ENCODE measurements at regions not wholly inside any gene's neighbourhood (a gene's known extent, or its start where the extent isn't known, plus 50 kb on each side); places are given as distances from the start of the nearest gene placed in this dataset.
A peak's percentile ranks its signal among the peaks of the same experiment; 100 is the strongest.

DNA sequence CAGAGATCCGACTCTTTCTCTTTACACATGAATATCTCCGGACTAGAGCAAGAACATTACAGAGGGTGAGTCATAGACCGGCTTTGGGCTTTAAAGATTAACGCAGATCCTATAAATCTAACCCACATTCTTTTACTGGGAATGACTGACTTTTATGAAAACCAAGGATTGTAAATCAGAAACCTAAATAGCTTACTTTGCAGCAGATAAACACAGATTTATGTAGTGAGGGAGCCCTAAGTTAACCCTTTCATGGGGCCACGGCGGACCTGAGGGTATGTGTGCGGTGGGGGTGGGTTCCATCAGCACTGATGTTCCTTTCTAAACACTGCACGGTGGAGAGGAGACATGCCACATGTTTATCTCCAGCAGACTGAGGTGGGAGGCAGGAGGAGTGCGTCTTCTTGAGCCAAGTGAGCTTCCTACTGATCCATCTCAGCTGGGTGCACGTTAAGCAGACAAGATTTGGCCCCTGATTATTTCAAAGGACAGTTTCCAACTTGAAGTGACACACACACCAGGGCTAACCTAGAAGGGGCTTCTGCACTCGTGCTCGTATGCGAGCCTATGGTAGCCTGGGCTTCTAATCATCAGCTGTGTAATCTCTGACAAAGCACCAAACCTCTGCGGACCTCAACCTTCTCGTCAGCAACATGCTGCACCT is 127.6 kb downstream of the WDR11 start:
- H3K4me3 ChIP-seq = peak overlapping the region; percentile 66
- TF ChIP-seq, protein P1, sequence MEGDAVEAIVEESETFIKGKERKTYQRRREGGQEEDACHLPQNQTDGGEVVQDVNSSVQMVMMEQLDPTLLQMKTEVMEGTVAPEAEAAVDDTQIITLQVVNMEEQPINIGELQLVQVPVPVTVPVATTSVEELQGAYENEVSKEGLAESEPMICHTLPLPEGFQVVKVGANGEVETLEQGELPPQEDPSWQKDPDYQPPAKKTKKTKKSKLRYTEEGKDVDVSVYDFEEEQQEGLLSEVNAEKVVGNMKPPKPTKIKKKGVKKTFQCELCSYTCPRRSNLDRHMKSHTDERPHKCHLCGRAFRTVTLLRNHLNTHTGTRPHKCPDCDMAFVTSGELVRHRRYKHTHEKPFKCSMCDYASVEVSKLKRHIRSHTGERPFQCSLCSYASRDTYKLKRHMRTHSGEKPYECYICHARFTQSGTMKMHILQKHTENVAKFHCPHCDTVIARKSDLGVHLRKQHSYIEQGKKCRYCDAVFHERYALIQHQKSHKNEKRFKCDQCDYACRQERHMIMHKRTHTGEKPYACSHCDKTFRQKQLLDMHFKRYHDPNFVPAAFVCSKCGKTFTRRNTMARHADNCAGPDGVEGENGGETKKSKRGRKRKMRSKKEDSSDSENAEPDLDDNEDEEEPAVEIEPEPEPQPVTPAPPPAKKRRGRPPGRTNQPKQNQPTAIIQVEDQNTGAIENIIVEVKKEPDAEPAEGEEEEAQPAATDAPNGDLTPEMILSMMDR (IDR thresholded peaks at IDR 0.05) = no peak
- no peak overlapping the region for H3K27ac ChIP-seq
- no peak for DNase-seq (ENCODE audit: low spot score)

DNA sequence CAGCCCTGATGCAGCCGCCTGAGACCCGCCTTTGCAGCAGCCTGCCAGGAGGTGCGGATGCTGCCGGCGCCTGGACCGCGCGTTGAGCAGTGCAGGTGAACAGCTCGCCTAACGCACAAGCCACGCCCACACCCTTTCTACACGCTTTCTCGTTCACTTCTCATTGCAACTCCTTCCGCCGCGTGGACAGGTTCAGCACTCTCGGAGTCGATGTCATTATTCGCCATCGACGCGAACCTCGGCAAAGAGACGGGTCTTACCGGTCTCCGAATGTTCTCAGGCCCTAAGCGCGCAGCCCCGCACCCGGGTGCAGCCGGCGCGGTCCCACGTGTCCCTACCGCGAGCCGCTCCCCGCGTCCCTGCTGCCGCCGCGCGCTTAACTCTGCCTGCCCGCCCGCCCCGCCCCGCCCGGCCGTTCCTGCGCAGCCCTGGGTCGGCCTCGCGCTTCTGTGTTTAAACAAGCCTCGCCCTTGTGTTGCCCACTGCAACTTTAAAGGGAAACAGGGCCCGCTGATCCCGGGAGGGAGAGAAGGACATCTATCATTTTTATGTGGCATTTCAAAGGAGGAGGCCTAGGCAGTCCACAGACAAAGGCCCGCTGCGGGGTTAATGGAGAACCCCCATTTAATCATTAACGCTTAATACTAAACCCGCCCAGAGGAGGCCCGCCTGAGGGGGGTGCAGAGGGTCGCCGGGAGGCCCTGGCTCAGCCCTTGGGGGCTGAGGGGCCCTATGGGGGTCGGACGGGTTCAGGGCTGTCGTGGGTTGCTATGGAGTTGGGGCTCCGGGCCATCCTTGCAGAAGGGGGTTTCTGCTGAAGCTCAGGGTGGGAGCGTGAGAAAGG is 128.5 kb downstream of the WDR11 start:
- DNase-seq (ENCODE audit: low spot score) = no peak
- TF ChIP-seq, protein P1 (IDR thresholded peaks at IDR 0.05) = no peak
- H3K4me3 ChIP-seq = peak overlapping the region; percentile 66
- no peak overlapping the region for H3K27ac ChIP-seq

DNA sequence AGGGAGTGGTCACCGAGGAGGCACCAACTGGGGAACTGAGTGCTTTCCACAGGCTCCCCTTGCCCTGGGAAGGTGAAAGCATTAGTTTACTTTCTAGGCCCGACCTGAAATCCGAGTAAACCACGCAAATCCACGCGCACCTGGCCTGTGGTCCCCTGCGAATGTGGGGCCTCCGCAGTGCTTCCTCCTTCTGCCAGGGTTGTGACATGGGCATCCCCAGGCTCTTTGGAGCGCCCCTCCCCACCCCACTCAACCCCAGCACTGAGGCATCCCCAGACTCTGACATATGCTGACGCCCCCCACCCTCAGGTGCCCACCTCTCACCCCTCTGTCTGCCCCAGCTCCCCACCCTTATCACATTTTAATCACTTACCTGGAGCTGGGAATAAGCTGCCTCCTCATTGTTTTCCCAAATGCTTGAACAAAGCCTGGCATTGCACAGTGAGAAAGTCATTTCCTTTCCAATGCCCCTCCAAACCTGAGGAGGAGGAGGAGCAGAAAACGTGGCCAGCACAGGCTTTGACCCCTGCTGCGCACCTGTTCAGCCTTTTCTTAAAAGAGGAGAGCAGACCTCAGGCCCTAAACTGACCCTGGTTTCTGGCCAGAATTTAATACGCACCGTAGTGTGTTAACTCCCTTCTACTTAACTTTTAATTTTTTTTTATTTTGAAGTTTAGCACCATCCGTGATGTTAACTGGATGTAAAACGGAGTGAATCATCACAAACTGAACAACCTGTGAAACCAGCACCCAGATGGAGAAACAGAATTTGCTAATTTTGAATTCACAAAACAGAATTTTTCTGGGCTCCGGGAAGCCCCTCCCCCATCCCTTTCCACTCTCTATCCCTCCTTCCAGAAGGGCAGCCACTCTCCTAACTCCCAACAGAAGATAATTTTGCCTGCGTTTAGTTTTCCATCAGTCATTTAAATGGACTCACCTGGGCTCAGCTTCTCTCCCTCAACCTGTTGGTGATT is 129.4 kb downstream of the WDR11 start:
- H3K27ac ChIP-seq = no peak overlapping the region
- TF ChIP-seq, protein P1 (IDR thresholded peaks at IDR 0.05) = no peak
- H3K4me3 ChIP-seq = no peak overlapping the region
- DNase-seq (ENCODE audit: low spot score) = no peak

DNA sequence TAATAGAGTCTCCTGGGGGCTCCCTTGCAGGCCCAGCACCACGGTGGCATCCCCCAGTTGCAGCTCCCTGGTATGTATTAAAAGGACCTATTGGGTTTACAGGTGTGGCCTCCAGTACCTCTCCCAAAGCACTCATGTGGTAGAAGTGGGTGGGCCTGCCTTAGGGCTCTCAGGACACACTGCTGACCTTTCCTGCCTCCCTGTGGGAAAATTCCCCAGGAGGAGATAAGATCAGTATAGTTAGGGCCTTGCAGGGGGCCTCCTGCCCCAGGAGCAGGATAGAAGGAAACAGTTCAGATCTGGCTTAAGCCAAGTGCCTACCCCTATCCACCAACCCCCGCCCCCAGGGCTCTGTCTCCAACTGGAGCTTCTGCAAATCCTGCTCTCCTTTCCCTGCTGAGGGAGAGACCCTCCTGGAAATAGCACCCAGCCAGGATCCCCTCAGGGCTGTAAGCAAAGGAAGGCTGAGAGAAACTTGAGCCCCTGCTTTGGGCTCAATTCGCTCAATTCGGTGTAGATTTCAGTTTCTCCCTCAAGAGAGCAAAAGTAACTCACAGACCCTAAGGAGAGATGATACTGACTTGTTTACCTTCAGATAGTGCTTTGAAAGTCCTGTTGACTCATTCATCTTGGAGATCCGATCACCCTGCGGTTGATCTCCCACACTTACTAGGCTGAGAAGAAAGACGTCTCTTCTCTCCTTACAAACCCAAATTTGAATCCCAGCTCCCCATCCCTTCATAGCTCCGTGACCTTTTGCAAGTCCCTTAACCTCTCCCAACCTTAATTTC is 130.6 kb downstream of the WDR11 start:
- no peak overlapping the region for H3K27ac ChIP-seq
- TF ChIP-seq, protein P1 (IDR thresholded peaks at IDR 0.05) = no peak

DNA sequence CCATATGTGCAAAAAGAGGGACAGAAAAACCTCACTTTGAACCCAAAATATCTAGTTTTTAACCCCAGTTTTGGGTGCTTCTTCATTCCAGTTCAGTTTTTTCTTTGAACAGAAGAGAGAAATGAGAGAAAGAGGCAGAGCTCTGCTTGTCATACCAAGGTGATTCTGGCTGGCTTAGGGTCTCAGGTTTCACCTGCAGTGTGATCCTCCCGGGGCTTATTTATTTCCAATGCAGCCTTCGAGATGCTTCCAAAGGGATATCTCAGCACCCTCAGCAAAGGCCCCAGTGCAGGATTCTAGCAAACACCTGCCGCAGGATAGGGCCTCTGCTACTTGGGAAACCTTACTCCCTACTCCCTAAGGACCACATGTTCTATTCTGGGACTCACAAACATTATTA is 131.3 kb downstream of the WDR11 start:
- Histone ChIP-seq H3K4me3 (no peak overlapping the region), H3K27ac (no peak overlapping the region)
- TF ChIP-seq, protein P1 (IDR thresholded peaks at IDR 0.05) = no peak
- DNase-seq (ENCODE audit: low spot score) = no peak

More for the DNA sequence above, 130.6 kb downstream of the WDR11 start:
- DNase-seq (ENCODE audit: low spot score) = no peak
- no peak overlapping the region for H3K4me3 ChIP-seq

DNA sequence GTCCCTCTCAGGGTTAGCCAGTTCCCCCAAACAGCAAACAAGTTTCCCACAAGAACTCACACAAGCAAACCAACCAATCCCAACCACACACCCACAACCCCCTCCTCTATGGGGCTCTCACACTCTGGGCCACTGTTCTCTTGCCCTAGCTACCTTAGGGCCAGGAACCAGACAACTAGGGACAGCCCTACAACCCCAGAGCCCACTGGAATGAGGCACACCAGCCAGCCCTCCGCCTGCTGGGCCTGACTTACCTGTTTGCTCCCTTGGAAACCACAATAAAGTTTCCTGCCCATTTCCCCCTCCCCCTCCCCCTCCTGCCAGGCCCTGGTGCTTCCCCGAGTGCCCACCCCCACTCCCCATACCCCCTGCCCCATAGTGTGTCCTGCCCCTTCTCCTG is 132.6 kb downstream of the WDR11 start:
- TF ChIP-seq, protein P1 (IDR thresholded peaks at IDR 0.05) = no peak
- no peak overlapping the region for H3K4me3 ChIP-seq
- no peak for DNase-seq (ENCODE audit: low spot score)
- no peak overlapping the region for H3K27ac ChIP-seq
